ENCODE measurements at regions not wholly inside any gene's neighbourhood (a gene's known extent, or its start where the extent isn't known, plus 50 kb on each side); places are given as distances from the start of the nearest gene placed in this dataset.

DNA sequence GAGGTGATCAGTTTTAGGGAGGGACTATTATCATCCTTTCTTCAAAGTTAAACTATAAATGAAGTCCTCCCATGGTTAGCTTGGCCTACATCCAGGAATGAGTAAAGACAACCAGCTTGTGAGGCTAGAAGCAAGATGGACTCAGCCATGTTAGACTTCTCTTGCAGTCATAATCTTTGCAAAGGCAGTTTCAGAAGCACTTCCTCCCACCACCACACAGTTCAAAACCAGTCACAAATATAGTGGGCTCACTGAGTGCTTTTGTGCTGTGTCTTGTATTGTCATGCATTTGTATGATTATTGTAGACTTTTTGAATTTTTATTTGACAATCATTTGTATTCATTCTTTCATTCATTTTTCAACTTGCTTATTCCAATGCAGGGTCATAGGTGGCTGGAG is 204.5 kb downstream of the ZNF674 start:
- no peak overlapping the region for H3K9ac ChIP-seq (ENCODE audit: insufficient read depth, low read depth, low read length)
- no TSS peak for BruUV-seq (replicated peaks)
- H3K9me3 ChIP-seq (ENCODE audit: low read length) = no peaks in the 10 kb centered on the region
- ChIA-PET CTCF (ENCODE audit: low intra/inter-chr PET ratio, low total read pairs) (no interaction called here), POLR2A (no interaction called here)
- no peaks in the 10 kb centered on the region for H3K36me3 ChIP-seq (replicated peaks in 1 of 2; ENCODE audit: control insufficient read depth in 1 of 2, insufficient read depth in 2 of 2, low read length in 2 of 2)
- no peak overlapping the region for H2AFZ ChIP-seq (ENCODE audit: low read length)
- intact Hi-C loops (cut with micrococcal nuclease; ENCODE audit: unreplicated experiment) = no loop called here
- in situ Hi-C loops (cut with HindIII; ENCODE audit: extremely low pct_ligation_motif_present, low pct_unique_long_range_greater_than_20kb) = no loop called here
- TF ChIP-seq NCOA5 (CRISPR knock-in tag; IDR thresholded peaks at IDR 0.05) (no peak), TAF15 (IDR thresholded peaks at IDR 0.05; ENCODE audit: low read depth, low read length, poor library complexity, severe bottlenecking) (no peak), FOXA1 (IDR thresholded peaks at IDR 0.05) (no peak), FOXA1 (CRISPR knock-in tag; IDR thresholded peaks at IDR 0.05) (no peak), HMG20B (CRISPR knock-in tag; conservative IDR thresholded peaks at IDR 0.05) (no peak), GATA4 (IDR thresholded peaks at IDR 0.05; ENCODE audit: borderline replicate concordance, low read depth) (no peak), ZNF672 (CRISPR knock-in tag; IDR thresholded peaks at IDR 0.05) (no peak)
- no peak for DNase-seq (ENCODE audit: low spot score)
- FAIRE-seq = no peak
- H3K4me1 ChIP-seq (ENCODE audit: insufficient read depth, low read length) = no peaks in the 10 kb centered on the region
- no peak for ATAC-seq
- no peaks in the 10 kb centered on the region for H4K20me1 ChIP-seq (ENCODE audit: insufficient read depth, low read length)
- H3K79me2 ChIP-seq (ENCODE audit: insufficient read depth, low read length) = no peaks in the 10 kb centered on the region
- no peak overlapping the region for H3K27ac ChIP-seq (ENCODE audit: extremely low read length, insufficient read depth, low read length)
- no peaks in the 10 kb centered on the region for H3K27me3 ChIP-seq (ENCODE audit: control insufficient read depth in 1 of 2, insufficient read depth in 2 of 2, low read length in 2 of 2)
- H3K4me2 ChIP-seq (ENCODE audit: low read depth, low read length) = no peak overlapping the region
- no peak overlapping the region for H3K4me3 ChIP-seq (replicated peaks in 1 of 3; ENCODE audit: insufficient read depth in 1 of 3, low read depth in 2 of 3, low read length in 3 of 3)

DNA sequence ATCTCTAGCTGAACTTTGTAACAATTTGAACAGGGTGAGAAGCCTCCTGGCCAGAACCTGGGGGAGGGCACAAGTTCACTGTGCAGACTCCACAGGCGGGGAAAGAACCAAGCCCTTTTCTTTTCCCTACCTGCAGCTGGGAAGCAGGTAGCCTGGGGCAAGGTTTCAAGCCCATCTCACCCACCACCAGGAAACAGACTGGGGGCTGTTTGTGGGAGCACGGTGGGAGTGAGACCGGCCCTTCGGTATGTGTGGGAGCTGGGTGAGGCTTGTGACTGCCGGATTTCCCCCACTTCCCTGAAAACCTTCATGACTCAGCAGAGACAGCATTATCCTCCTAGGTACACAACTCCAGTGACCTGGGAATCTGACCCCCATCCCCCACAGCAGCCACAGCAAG is 211.7 kb downstream of the ZNF674 start:
- H3K4me1 ChIP-seq (ENCODE audit: insufficient read depth, low read length) = peaks cover 37% of the 10 kb centered on the region
- DNase-seq (ENCODE audit: low spot score) (no peak), FAIRE-seq (no peak), ATAC-seq (no peak)
- in situ Hi-C loops (cut with HindIII; ENCODE audit: extremely low pct_ligation_motif_present, low pct_unique_long_range_greater_than_20kb) = no loop called here
- intact Hi-C loops (cut with micrococcal nuclease; ENCODE audit: unreplicated experiment) = no loop called here
- no peaks in the 10 kb centered on the region for H4K20me1 ChIP-seq (ENCODE audit: insufficient read depth, low read length)
- H3K36me3 ChIP-seq (replicated peaks in 1 of 2; ENCODE audit: control insufficient read depth in 1 of 2, insufficient read depth in 2 of 2, low read length in 2 of 2) = no peaks in the 10 kb centered on the region
- no TSS peak for BruUV-seq (replicated peaks)
- TF ChIP-seq CREB1 (IDR thresholded peaks at IDR 0.05) = no peak
- TF ChIP-seq CREB1 (CRISPR knock-in tag; IDR thresholded peaks at IDR 0.05) = no peak
- TF ChIP-seq ZNF263 (CRISPR knock-in tag; IDR thresholded peaks at IDR 0.05) = peak; percentile 35; the same call in 1 of the 2 replicates
- TF ChIP-seq, protein P1, sequence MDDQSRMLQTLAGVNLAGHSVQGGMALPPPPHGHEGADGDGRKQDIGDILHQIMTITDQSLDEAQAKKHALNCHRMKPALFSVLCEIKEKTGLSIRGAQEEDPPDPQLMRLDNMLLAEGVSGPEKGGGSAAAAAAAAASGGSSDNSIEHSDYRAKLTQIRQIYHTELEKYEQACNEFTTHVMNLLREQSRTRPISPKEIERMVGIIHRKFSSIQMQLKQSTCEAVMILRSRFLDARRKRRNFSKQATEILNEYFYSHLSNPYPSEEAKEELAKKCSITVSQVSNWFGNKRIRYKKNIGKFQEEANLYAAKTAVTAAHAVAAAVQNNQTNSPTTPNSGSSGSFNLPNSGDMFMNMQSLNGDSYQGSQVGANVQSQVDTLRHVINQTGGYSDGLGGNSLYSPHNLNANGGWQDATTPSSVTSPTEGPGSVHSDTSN (CRISPR knock-in tag; IDR thresholded peaks at IDR 0.05; ENCODE audit: borderline replicate concordance) = no peak
- TF ChIP-seq, protein P2, sequence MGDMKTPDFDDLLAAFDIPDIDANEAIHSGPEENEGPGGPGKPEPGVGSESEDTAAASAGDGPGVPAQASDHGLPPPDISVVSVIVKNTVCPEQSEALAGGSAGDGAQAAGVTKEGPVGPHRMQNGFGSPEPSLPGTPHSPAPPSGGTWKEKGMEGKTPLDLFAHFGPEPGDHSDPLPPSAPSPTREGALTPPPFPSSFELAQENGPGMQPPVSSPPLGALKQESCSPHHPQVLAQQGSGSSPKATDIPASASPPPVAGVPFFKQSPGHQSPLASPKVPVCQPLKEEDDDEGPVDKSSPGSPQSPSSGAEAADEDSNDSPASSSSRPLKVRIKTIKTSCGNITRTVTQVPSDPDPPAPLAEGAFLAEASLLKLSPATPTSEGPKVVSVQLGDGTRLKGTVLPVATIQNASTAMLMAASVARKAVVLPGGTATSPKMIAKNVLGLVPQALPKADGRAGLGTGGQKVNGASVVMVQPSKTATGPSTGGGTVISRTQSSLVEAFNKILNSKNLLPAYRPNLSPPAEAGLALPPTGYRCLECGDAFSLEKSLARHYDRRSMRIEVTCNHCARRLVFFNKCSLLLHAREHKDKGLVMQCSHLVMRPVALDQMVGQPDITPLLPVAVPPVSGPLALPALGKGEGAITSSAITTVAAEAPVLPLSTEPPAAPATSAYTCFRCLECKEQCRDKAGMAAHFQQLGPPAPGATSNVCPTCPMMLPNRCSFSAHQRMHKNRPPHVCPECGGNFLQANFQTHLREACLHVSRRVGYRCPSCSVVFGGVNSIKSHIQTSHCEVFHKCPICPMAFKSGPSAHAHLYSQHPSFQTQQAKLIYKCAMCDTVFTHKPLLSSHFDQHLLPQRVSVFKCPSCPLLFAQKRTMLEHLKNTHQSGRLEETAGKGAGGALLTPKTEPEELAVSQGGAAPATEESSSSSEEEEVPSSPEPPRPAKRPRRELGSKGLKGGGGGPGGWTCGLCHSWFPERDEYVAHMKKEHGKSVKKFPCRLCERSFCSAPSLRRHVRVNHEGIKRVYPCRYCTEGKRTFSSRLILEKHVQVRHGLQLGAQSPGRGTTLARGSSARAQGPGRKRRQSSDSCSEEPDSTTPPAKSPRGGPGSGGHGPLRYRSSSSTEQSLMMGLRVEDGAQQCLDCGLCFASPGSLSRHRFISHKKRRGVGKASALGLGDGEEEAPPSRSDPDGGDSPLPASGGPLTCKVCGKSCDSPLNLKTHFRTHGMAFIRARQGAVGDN (CRISPR knock-in tag; IDR thresholded peaks at IDR 0.05) = peak; percentile 35; the same call in 1 of the 2 replicates
- no peak for TF ChIP-seq ARID2 (CRISPR knock-in tag; IDR thresholded peaks at IDR 0.05; ENCODE audit: borderline replicate concordance)
- H3K79me2 ChIP-seq (ENCODE audit: insufficient read depth, low read length) = no peaks in the 10 kb centered on the region
- CTCF ChIA-PET (ENCODE audit: low intra/inter-chr PET ratio, low total read pairs) = no interaction called here
- no peak overlapping the region for H2AFZ ChIP-seq (ENCODE audit: low read length)
- WGBS (ENCODE audit: low lambda C conversion rate) = 40% methylated on average over 2 of the region's 5 CpGs
- H3K4me3 ChIP-seq (replicated peaks in 1 of 3; ENCODE audit: insufficient read depth in 1 of 3, low read depth in 2 of 3, low read length in 3 of 3) = no peak overlapping the region
- H3K9ac ChIP-seq (ENCODE audit: insufficient read depth, low read depth, low read length) = peak overlapping the region; percentile 43
- H3K27ac ChIP-seq (ENCODE audit: extremely low read length, insufficient read depth, low read length) = peak overlapping the region; percentile 40
- POLR2A ChIA-PET = interaction anchor here (2.0 kb wide), 1 partner anchor 13 kb away, joined by 11 read pairs; no protein-coding TSS in a partner anchor
- H3K9me3 ChIP-seq (ENCODE audit: low read length) = no peaks in the 10 kb centered on the region
- H3K4me2 ChIP-seq (ENCODE audit: low read depth, low read length) = no peak overlapping the region
- no peaks in the 10 kb centered on the region for H3K27me3 ChIP-seq (ENCODE audit: control insufficient read depth in 1 of 2, insufficient read depth in 2 of 2, low read length in 2 of 2)
